Effector memory CD8-positive, alpha-beta T cell (primary cell): ENCODE measurements at regions not wholly inside any gene's neighbourhood (a gene's known extent, or its start where the extent isn't known, plus 50 kb on each side); places are given as distances from the start of the nearest gene placed in this dataset.
"Not testable (repeated sequence)": the region's sequence is repeated elsewhere in the genome, so short reads cannot be mapped to it uniquely, and the experiment has no call there.

Experiments
- ATAC-seq: fragments of 150-1000 bp; cut with Tn5 transposase; replicated peaks from 2 replicates; pipeline ENCODE4 v1.10.0; 2021; ENCODE audit warnings: mild to moderate bottlenecking, moderate library complexity
- DNase-seq, 3 experiments: peaks; one replicate each; pipeline ENCODE4 v3.0.0; 2021
- H3K27ac Mint-ChIP-seq, 2 donors: one replicate each; pipeline ENCODE4 v1.8.0; 2022; ENCODE audit warnings: mild to moderate bottlenecking in 2 of 2, mixed read lengths in 2 of 2, moderate library complexity in 2 of 2
- H3K27me3 Mint-ChIP-seq, 2 donors: one replicate each; pipeline ENCODE4 v1.8.0; 2022; ENCODE audit warnings: mixed read lengths in 2 of 2
- H3K36me3 Mint-ChIP-seq: one replicate; pipeline ENCODE4 v1.8.0; 2022; ENCODE audit warnings: mild to moderate bottlenecking, moderate library complexity, mixed read lengths; ENCODE audit not compliant: insufficient read depth
- H3K4me1 Mint-ChIP-seq, 2 donors: one replicate each; pipeline ENCODE4 v1.8.0; 2022; ENCODE audit warnings: low read depth in 2 of 2, mixed read lengths in 2 of 2
- H3K4me3 Mint-ChIP-seq, 2 donors: one replicate each; pipeline ENCODE4 v1.8.0; 2022; ENCODE audit warnings: mild to moderate bottlenecking in 2 of 2, mixed read lengths in 2 of 2, moderate library complexity in 2 of 2
- H3K9me3 Mint-ChIP-seq, 2 donors: one replicate each; pipeline ENCODE4 v1.8.0; 2022; ENCODE audit warnings: mixed read lengths in 2 of 2

DNA sequence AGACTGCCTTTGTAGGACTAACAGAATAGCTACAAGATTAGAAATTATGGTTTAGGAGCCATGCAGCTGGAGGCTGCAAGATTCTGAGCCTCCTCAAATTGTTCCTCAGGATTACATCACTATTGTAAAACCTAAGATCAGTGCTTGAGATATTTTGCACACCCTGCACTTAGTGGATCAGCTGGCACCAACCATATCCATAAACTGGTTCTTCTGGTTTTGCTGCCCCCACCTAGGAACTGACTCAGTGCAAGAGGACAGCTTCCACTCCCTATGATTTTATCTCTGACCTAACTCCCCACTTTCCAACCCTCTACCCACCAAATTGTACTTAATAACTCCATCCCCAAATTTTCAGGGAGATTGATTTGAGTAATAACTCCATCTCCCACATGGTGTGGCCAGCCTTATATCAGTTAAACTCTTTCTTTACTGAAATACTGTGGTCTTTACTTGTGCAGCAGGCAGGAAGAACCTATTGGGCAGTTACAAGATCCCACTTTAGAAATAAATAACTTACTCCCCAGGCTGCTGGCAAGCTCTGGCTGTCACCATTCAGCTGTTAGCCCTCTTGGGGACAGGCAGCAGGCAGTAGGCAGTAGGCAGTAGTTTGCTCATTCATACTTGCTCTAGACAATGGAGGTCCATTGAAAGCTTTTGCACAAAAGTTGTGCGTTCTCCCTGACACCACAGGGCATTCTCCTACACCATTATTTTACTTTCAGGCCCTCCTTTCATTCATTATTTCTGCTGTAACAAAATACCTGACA, 119.0 kb downstream of the SLC17A6 start:
- Mint-ChIP-seq H3K36me3 (no peaks in the 10 kb centered on the region), H3K9me3 (no peaks in the 10 kb centered on the region), H3K4me1 (no peaks in the 10 kb centered on the region), H3K27ac (no peak overlapping the region), H3K4me3 (no peak overlapping the region), H3K27me3 (no peaks in the 10 kb centered on the region)
- ATAC-seq (no peak), DNase-seq (no peak)

GRCh38 chr11:22454461-22455090, 116.4 kb downstream of the SLC17A6 start:
- no peak overlapping the region for H3K4me3 Mint-ChIP-seq

GRCh38 chr11:22449441-22449840, 111.3 kb downstream of the SLC17A6 start:
- Mint-ChIP-seq H3K27me3 (no peaks in the 10 kb centered on the region), H3K27ac (no peak overlapping the region), H3K9me3 (peaks cover 0 to 2% of the 10 kb centered on the region in 2 donors), H3K4me3 (no peak overlapping the region), H3K4me1 (no peaks in the 10 kb centered on the region), H3K36me3 (no peaks in the 10 kb centered on the region)
- ATAC-seq: no peak
- no peak for DNase-seq

More at GRCh38 chr11:22454461-22455090, 116.4 kb downstream of the SLC17A6 start:
- ATAC-seq (no peak), DNase-seq (no peak)
- Mint-ChIP-seq H3K36me3 (no peaks in the 10 kb centered on the region), H3K9me3 (no peaks in the 10 kb centered on the region), H3K27me3 (no peaks in the 10 kb centered on the region), H3K4me1 (no peaks in the 10 kb centered on the region), H3K27ac (no peak overlapping the region)

GRCh38 chr11:22444076-22444475, 105.9 kb downstream of the SLC17A6 start:
- peaks cover 0 to 4% of the 10 kb centered on the region in 2 donors for H3K9me3 Mint-ChIP-seq
- no peak overlapping the region for H3K27ac Mint-ChIP-seq
- no peaks in the 10 kb centered on the region for H3K4me1 Mint-ChIP-seq
- ATAC-seq: no peak
- H3K27me3 Mint-ChIP-seq: no peaks in the 10 kb centered on the region
- H3K36me3 Mint-ChIP-seq: no peaks in the 10 kb centered on the region
- no peak for DNase-seq
- H3K4me3 Mint-ChIP-seq: no peak overlapping the region

DNA sequence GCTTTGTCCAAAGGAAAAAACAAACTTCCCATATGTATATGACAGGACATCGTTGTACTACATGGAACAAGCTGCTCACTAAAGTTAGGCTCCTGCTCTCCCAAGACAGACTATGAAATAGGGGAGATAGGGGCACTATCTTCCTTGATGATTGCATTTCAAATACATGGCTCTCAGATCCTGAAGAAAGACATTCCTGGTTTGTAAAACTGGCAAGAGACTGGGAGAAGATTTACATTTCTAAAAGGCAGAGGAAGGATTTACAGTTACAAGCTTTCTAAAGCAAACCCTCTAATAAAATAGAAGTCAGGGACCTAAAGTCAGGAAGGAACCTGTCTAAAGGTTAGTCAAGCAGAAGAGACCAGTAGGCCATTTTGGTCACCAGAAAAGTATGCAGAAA, 103.7 kb downstream of the SLC17A6 start:
- Mint-ChIP-seq H3K27me3 (no peaks in the 10 kb centered on the region), H3K36me3 (no peaks in the 10 kb centered on the region), H3K9me3 (peaks cover 0 to 2% of the 10 kb centered on the region in 2 donors), H3K27ac (no peak overlapping the region), H3K4me1 (no peaks in the 10 kb centered on the region), H3K4me3 (no peak overlapping the region)
- no peak for DNase-seq
- ATAC-seq: no peak

- H3K9me3 Mint-ChIP-seq: not testable (repeated sequence)
These were observed 97.4 kb downstream of the SLC17A6 start for GRCh38 chr11:22435582-22435981.

DNA sequence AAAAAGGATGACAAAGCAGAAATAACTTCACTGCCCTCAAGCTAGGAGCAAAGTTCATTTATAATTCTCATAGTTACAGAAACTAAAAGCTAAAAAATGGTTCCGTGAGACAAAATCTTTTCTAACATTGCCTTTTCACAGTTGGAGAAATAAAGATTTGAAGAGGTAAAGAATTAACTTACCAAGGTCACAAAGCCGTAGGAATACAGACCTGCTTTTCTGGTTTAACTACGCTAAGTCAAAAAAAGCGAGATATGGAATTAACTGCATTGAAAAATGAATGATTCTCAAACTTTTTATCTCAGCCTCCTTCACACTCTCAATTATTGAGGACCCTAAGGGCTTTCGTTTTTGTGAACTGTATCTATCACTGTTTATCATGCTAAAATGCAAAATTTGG, 95.3 kb downstream of the SLC17A6 start:
- ATAC-seq (no peak), DNase-seq (no peak)
- peaks cover 0 to 1% of the 10 kb centered on the region in 2 donors for H3K9me3 Mint-ChIP-seq
- peaks cover 16 to 28% of the 10 kb centered on the region in 2 donors for H3K27me3 Mint-ChIP-seq
- H3K4me1 Mint-ChIP-seq: peaks cover 0 to 6% of the 10 kb centered on the region in 2 donors
- H3K36me3 Mint-ChIP-seq: no peaks in the 10 kb centered on the region
- no peak overlapping the region for H3K27ac Mint-ChIP-seq
- H3K4me3 Mint-ChIP-seq: no peak overlapping the region

More at GRCh38 chr11:22435582-22435981, 97.4 kb downstream of the SLC17A6 start:
- H3K27ac Mint-ChIP-seq, ATAC-seq, H3K4me1 Mint-ChIP-seq, H3K36me3 Mint-ChIP-seq, DNase-seq, H3K4me3 Mint-ChIP-seq: not testable (repeated sequence)
- peaks cover 16 to 28% of the 10 kb centered on the region in 2 donors for H3K27me3 Mint-ChIP-seq

DNA sequence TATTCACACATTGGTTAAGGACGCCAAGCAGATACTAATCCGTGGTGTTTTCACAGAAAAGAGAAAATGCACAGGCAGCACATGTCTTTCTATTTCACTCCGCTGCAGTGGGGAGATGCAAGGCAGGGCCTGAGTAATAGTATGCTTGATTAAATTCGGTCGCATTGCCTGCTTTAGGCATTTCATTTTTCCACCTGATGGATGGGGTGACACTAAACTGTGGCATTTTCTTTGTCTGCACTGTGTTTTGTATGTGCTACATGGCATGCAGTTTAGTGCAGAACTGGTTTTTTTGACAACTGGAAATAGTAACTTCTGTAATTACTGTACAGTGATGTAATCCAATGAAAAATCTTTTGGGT, 94.9 kb downstream of the SLC17A6 start:
- peaks cover 0 to 1% of the 10 kb centered on the region in 2 donors for H3K9me3 Mint-ChIP-seq
- no peak overlapping the region for H3K27ac Mint-ChIP-seq
- ATAC-seq (no peak), DNase-seq (no peak)
- H3K4me1 Mint-ChIP-seq: peaks cover 0 to 6% of the 10 kb centered on the region in 2 donors
- H3K4me3 Mint-ChIP-seq: no peak overlapping the region
- H3K27me3 Mint-ChIP-seq: peaks cover 16 to 28% of the 10 kb centered on the region in 2 donors
- no peaks in the 10 kb centered on the region for H3K36me3 Mint-ChIP-seq

- DNase-seq (no peak), ATAC-seq (no peak)
- H3K36me3 Mint-ChIP-seq: no peaks in the 10 kb centered on the region
- peaks cover 0 to 1% of the 10 kb centered on the region in 2 donors for H3K9me3 Mint-ChIP-seq
- H3K27ac Mint-ChIP-seq: no peak overlapping the region
- H3K27me3 Mint-ChIP-seq: peaks cover 16 to 28% of the 10 kb centered on the region in 2 donors
- peak overlapping the region in 1 of 2 donors; percentile 38 for H3K4me3 Mint-ChIP-seq
- H3K4me1 Mint-ChIP-seq: peaks cover 0 to 6% of the 10 kb centered on the region in 2 donors
These were observed 94.3 kb downstream of the SLC17A6 start for GRCh38 chr11:22432291-22433093.

GRCh38 chr11:22431106-22431505, 92.9 kb downstream of the SLC17A6 start:
- no peaks in the 10 kb centered on the region for H3K36me3 Mint-ChIP-seq
- peaks cover 0 to 1% of the 10 kb centered on the region in 2 donors for H3K9me3 Mint-ChIP-seq
- ATAC-seq (no peak), DNase-seq (no peak)
- peaks cover 0 to 6% of the 10 kb centered on the region in 2 donors for H3K4me1 Mint-ChIP-seq
- H3K27ac Mint-ChIP-seq: no peak overlapping the region
- H3K4me3 Mint-ChIP-seq: no peak overlapping the region
- peaks cover 16 to 28% of the 10 kb centered on the region in 2 donors for H3K27me3 Mint-ChIP-seq

- DNase-seq (no peak), ATAC-seq (no peak)
- Mint-ChIP-seq H3K27ac (no peak overlapping the region), H3K9me3 (peaks cover 0 to 1% of the 10 kb centered on the region in 2 donors), H3K36me3 (no peaks in the 10 kb centered on the region), H3K27me3 (peaks cover 16 to 28% of the 10 kb centered on the region in 2 donors), H3K4me3 (no peak overlapping the region), H3K4me1 (peaks cover 0 to 6% of the 10 kb centered on the region in 2 donors)
These were observed 92.5 kb downstream of the SLC17A6 start for GRCh38 chr11:22430639-22431038.

GRCh38 chr11:22430141-22430541, 92.0 kb downstream of the SLC17A6 start:
- Mint-ChIP-seq H3K27ac (no peak overlapping the region), H3K9me3 (peaks cover 0 to 1% of the 10 kb centered on the region in 2 donors), H3K4me3 (no peak overlapping the region), H3K36me3 (no peaks in the 10 kb centered on the region), H3K27me3 (peaks cover 16 to 26% of the 10 kb centered on the region in 2 donors), H3K4me1 (peaks cover 0 to 6% of the 10 kb centered on the region in 2 donors)
- ATAC-seq (no peak), DNase-seq (no peak)
